Activated CD4-positive, alpha-beta memory T cell treated with anti-CD3 and anti-CD28 coated beads for 36 hours (primary cell): ENCODE measurements at regions not wholly inside any gene's neighbourhood (a gene's known extent, or its start where the extent isn't known, plus 50 kb on each side); places are given as distances from the start of the nearest gene placed in this dataset.

Experiments used
- CTCF ChIA-PET: fragments of 350-600 bp; sonication (Branson Sonifier 250); formaldehyde crosslinking; loops from one replicate; lab custom pipeline; 2021; ENCODE audit warnings: antibody characterized with exemption, inconsistent platforms; lab: Charles Lee
- POLR2A ChIA-PET: fragments of 350-600 bp; sonication (Branson Sonifier 250); formaldehyde crosslinking; loops from one replicate; lab custom pipeline; 2021; ENCODE audit warnings: antibody characterized with exemption; lab: Charles Lee
- DNase-seq: peaks from one replicate; pipeline ENCODE4 v3.0.0-alpha.2; 2020
- H3K27ac Mint-ChIP-seq: one replicate; pipeline ENCODE4 v1.8.0; 2021; ENCODE audit warnings: mixed read lengths
- H3K27me3 Mint-ChIP-seq: one replicate; pipeline ENCODE4 v1.8.0; 2021; ENCODE audit warnings: mixed read lengths
- H3K36me3 Mint-ChIP-seq: one replicate; pipeline ENCODE4 v1.8.0; 2021; ENCODE audit warnings: mixed read lengths
- H3K4me1 Mint-ChIP-seq: one replicate; pipeline ENCODE4 v1.8.0; 2021; ENCODE audit warnings: low read depth, mixed read lengths
- H3K4me3 Mint-ChIP-seq: one replicate; pipeline ENCODE4 v1.8.0; 2021; ENCODE audit warnings: mild to moderate bottlenecking, mixed read lengths
- H3K9me3 Mint-ChIP-seq: one replicate; pipeline ENCODE4 v1.8.0; 2021; ENCODE audit warnings: mixed read lengths
- intact Hi-C: fragments of 100-400 bp; cut with micrococcal nuclease; formaldehyde crosslinking; loops from one replicate; pipeline ENCODE4 v1.15.1; 2023

DNA sequence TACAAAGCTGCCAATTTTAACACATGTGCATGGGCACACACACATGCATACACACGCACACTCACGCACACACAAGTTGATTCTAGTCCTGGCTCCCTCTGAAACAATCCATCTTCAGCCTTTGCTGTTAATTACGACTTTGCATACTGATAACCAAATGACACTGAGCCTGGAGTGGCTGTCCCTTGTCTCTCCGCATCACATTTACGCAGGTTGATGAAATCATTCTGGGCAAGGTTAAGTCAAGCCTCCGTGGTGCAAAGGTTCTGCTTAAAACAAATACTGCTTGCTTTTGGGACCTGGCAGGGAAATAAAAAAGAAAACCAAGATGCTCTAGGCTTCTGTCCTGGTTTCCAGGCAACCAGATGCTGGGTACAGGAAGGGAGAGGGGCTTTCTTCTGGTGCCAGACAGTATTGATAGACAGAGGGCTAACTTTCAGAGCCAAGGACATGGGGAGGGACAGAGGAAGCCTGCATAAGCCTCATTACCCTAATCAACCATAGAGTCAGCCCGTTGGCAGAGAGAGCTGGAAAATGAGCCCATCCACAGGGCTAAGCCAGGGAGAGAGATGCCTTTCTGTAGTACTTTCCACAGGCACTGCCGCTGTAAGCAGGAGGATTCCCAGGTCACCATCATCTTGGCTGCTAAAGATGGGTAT lies 233.0 kb downstream of the WDR11 start:
- ChIA-PET CTCF (no interaction called here), POLR2A (no interaction called here)
- H3K27me3 Mint-ChIP-seq = peaks cover 8% of the 10 kb centered on the region
- H3K9me3 Mint-ChIP-seq = no peaks in the 10 kb centered on the region
- no peaks in the 10 kb centered on the region for H3K4me1 Mint-ChIP-seq
- DNase-seq = no peak
- H3K27ac Mint-ChIP-seq = no peak overlapping the region
- H3K4me3 Mint-ChIP-seq = no peak overlapping the region
- no peaks in the 10 kb centered on the region for H3K36me3 Mint-ChIP-seq
- intact Hi-C loops = no loop called here

DNA sequence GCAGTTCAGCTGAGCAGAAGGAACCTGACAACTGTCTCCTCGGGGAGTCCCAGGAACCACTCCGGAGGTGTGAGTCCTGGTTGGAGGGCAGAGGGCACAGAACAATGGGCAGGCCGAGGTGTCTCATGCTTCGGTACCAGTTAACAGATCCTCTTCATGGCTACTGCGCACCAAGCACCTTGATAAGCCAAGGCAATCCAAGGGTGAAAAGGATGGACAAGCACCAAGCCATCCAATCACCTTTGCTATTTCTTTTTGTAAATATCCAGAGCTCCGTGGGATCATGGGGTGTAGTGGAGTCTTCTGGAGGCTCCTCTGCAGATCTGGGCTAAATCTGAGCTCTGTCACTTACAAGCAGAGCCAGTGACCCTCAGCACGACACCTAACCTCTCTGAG lies 233.5 kb downstream of the WDR11 start:
- Mint-ChIP-seq H3K4me1 (no peaks in the 10 kb centered on the region), H3K27me3 (peaks cover 8% of the 10 kb centered on the region), H3K4me3 (no peak overlapping the region), H3K9me3 (no peaks in the 10 kb centered on the region), H3K27ac (no peak overlapping the region), H3K36me3 (no peaks in the 10 kb centered on the region)
- ChIA-PET CTCF (no interaction called here), POLR2A (no interaction called here)
- intact Hi-C loops = no loop called here
- DNase-seq = no peak

- ChIA-PET CTCF (no interaction called here), POLR2A (no interaction called here)
- intact Hi-C loops = no loop called here
- DNase-seq = no peak
- no peaks in the 10 kb centered on the region for H3K36me3 Mint-ChIP-seq
- H3K27me3 Mint-ChIP-seq = peaks cover 5% of the 10 kb centered on the region
- no peak overlapping the region for H3K27ac Mint-ChIP-seq
- H3K4me1 Mint-ChIP-seq = no peaks in the 10 kb centered on the region
- no peaks in the 10 kb centered on the region for H3K9me3 Mint-ChIP-seq
- no peak overlapping the region for H3K4me3 Mint-ChIP-seq
These were observed 234.2 kb downstream of the WDR11 start for GRCh38 chr10:121085367-121085766.

GRCh38 chr10:121087129-121087528 lies 236.0 kb downstream of the WDR11 start:
- Mint-ChIP-seq H3K27me3 (peaks cover 2% of the 10 kb centered on the region), H3K36me3 (no peaks in the 10 kb centered on the region), H3K9me3 (no peaks in the 10 kb centered on the region), H3K4me3 (no peak overlapping the region), H3K4me1 (no peaks in the 10 kb centered on the region), H3K27ac (no peak overlapping the region)
- DNase-seq = no peak
- intact Hi-C loops = no loop called here
- POLR2A ChIA-PET = no interaction called here
- CTCF ChIA-PET = no interaction called here

DNA sequence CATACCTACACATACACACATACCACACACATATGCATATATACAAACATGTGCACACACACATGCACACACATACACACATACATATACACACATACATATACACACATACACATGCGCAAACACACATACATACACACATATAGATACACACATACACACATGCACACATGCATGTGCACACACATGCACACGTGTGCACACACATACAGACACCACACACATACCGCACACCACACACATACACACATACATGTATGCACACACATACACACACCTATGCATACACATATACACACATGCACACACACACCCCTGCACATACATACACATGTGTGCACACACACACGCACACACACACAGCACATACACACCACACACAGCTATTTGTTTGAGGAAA lies 236.5 kb downstream of the WDR11 start:
- ChIA-PET POLR2A (no interaction called here), CTCF (no interaction called here)
- Mint-ChIP-seq H3K27ac (no peak overlapping the region), H3K27me3 (peaks cover 1% of the 10 kb centered on the region), H3K9me3 (no peaks in the 10 kb centered on the region), H3K4me1 (no peaks in the 10 kb centered on the region), H3K36me3 (no peaks in the 10 kb centered on the region), H3K4me3 (no peak overlapping the region)
- DNase-seq = no peak
- intact Hi-C loops = no loop called here

GRCh38 chr10:121088524-121088923 lies 237.4 kb downstream of the WDR11 start:
- H3K9me3 Mint-ChIP-seq = no peaks in the 10 kb centered on the region
- H3K4me1 Mint-ChIP-seq = no peaks in the 10 kb centered on the region
- no peak overlapping the region for H3K4me3 Mint-ChIP-seq
- H3K27ac Mint-ChIP-seq = no peak overlapping the region
- peaks cover 1% of the 10 kb centered on the region for H3K27me3 Mint-ChIP-seq
- ChIA-PET POLR2A (no interaction called here), CTCF (no interaction called here)
- DNase-seq = no peak
- no peaks in the 10 kb centered on the region for H3K36me3 Mint-ChIP-seq
- intact Hi-C loops = no loop called here

- intact Hi-C loops = no loop called here
These were observed 238.3 kb downstream of the WDR11 start for GRCh38 chr10:121089434-121089833.

GRCh38 chr10:121091961-121092719 lies 241.0 kb downstream of the WDR11 start:
- intact Hi-C loops = no loop called here
- no peaks in the 10 kb centered on the region for H3K9me3 Mint-ChIP-seq
- ChIA-PET POLR2A (no interaction called here), CTCF (no interaction called here)
- peaks cover under 1% of the 10 kb centered on the region for H3K27me3 Mint-ChIP-seq
- no peak overlapping the region for H3K27ac Mint-ChIP-seq
- H3K36me3 Mint-ChIP-seq = no peaks in the 10 kb centered on the region
- no peak overlapping the region for H3K4me3 Mint-ChIP-seq
- H3K4me1 Mint-ChIP-seq = no peaks in the 10 kb centered on the region
- no peak for DNase-seq

More at GRCh38 chr10:121089434-121089833, 238.3 kb downstream of the WDR11 start:
- POLR2A ChIA-PET = no interaction called here
- peaks cover 1% of the 10 kb centered on the region for H3K27me3 Mint-ChIP-seq
- H3K4me1 Mint-ChIP-seq = no peaks in the 10 kb centered on the region
- H3K9me3 Mint-ChIP-seq = no peaks in the 10 kb centered on the region
- no peaks in the 10 kb centered on the region for H3K36me3 Mint-ChIP-seq
- CTCF ChIA-PET = no interaction called here
- no peak overlapping the region for H3K27ac Mint-ChIP-seq
- DNase-seq = no peak
- H3K4me3 Mint-ChIP-seq = no peak overlapping the region

DNA sequence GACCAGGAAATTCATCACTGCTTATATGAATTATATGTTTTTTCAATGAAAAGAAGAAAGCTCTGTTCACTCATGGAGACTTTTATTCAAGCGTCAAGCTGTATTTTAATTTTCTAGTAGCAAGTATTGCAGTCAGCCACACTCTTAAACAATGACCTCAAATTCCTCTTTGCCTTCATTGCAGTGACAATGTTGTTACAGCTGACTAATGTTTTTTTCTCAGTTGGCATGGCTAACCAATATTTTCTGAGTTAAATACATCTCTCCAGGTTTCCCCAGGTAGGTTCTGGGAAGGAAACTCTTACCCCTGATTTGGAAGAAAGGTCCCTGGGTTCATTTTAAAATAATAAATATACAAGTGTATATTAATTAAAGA lies 241.5 kb downstream of the WDR11 start:
- Mint-ChIP-seq H3K9me3 (no peaks in the 10 kb centered on the region), H3K4me1 (no peaks in the 10 kb centered on the region)
- CTCF ChIA-PET = no interaction called here

DNA sequence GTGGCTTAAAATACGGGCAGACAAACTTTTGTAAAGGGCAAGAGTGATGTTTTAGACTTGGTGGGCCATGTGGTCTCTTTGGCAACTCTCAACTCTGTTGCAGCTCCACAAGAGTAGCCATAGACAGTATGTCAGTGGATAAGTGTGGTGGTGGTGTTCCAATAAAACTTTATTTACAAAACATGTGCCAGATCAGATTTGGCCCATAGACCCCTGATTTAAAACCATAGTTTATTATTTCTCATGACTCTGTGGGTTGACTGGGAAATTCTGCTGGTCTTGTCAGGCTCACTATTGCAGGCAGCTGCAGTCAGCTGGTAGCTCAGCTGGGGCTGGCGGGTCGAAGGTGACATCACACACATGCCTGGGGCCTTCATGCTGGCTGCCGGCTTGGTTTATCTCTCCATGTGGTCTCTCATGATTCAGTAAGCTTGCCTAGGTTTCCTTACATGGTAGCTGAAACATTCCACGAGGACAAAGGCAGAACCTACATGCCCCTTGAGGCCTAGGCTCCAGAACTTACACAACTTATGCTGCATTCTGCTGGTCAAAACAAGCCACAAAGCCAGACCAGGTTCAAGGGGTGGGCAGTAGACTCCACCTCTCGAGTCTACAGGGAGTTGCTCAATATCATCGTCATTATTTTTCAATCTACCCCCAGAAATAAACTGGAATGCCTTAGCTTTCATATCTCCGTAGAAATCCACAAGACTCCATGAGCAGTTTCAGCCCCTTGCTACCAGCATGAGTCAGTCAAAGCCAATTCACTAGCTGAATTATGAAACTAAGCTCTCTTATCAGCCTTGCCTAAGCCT lies 245.7 kb downstream of the WDR11 start:
- intact Hi-C loops = no loop called here
- ChIA-PET CTCF (no interaction called here), POLR2A (no interaction called here)
- Mint-ChIP-seq H3K4me3 (no peak overlapping the region), H3K36me3 (no peaks in the 10 kb centered on the region), H3K9me3 (no peaks in the 10 kb centered on the region), H3K27ac (no peak overlapping the region), H3K27me3 (peaks cover 2% of the 10 kb centered on the region), H3K4me1 (no peaks in the 10 kb centered on the region)
- DNase-seq = no peak

More for the DNA sequence above, 241.5 kb downstream of the WDR11 start:
- Mint-ChIP-seq H3K27ac (no peak overlapping the region), H3K36me3 (no peaks in the 10 kb centered on the region), H3K4me3 (no peak overlapping the region), H3K27me3 (peaks cover 2% of the 10 kb centered on the region)
- no peak for DNase-seq
- intact Hi-C loops = no loop called here
- POLR2A ChIA-PET = no interaction called here

DNA sequence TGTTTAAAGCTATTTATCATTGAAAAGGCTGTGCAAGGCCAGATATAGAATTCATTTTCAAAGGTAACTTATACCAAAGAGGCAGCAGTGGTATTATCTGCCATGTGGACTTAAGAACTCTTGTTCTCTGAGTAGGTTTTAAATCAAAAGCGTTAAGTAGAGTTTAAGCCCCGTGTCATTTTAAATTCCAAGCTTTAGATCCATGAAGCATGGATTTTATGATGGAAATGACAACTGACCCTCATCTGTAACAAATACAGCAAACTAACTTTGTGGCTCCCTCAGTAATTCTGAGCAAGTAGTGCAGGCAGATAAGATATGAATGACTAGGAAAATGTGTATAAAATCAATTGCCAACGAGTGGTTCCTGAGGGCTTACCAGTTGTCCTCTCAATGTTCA lies 247.0 kb downstream of the WDR11 start:
- ChIA-PET POLR2A (no interaction called here), CTCF (no interaction called here)
- Mint-ChIP-seq H3K9me3 (no peaks in the 10 kb centered on the region), H3K36me3 (no peaks in the 10 kb centered on the region), H3K4me3 (no peak overlapping the region), H3K4me1 (no peaks in the 10 kb centered on the region), H3K27ac (no peak overlapping the region), H3K27me3 (peaks cover 2% of the 10 kb centered on the region)
- intact Hi-C loops = no loop called here
- no peak for DNase-seq

DNA sequence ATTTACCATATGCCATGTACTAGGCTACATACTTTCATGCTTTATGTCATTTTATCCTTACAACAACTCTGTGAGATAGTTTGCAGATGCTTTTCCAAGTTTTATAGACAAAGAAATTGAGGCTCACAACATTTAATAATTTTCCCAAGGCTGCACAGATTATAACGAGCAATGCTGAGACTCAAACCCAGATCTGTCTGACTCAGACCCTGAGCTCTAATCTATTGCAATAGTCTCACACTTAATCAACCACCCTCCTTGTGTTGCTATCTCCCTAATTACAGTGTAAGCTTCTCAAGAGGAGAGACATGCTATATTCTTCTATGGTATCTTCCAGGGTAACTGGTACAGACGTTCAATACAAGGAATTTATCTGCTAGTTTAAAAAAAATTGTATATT lies 247.6 kb downstream of the WDR11 start:
- H3K4me1 Mint-ChIP-seq = no peaks in the 10 kb centered on the region
- intact Hi-C loops = no loop called here
- H3K27ac Mint-ChIP-seq = no peak overlapping the region
- CTCF ChIA-PET = no interaction called here
- H3K4me3 Mint-ChIP-seq = no peak overlapping the region
- no peak for DNase-seq
- no peaks in the 10 kb centered on the region for H3K9me3 Mint-ChIP-seq
- peaks cover 2% of the 10 kb centered on the region for H3K27me3 Mint-ChIP-seq
- POLR2A ChIA-PET = no interaction called here
- H3K36me3 Mint-ChIP-seq = no peaks in the 10 kb centered on the region
